ENCODE measurements at regions not wholly inside any gene's neighbourhood (a gene's known extent, or its start where the extent isn't known, plus 50 kb on each side); places are given as distances from the start of the nearest gene placed in this dataset.

DNA sequence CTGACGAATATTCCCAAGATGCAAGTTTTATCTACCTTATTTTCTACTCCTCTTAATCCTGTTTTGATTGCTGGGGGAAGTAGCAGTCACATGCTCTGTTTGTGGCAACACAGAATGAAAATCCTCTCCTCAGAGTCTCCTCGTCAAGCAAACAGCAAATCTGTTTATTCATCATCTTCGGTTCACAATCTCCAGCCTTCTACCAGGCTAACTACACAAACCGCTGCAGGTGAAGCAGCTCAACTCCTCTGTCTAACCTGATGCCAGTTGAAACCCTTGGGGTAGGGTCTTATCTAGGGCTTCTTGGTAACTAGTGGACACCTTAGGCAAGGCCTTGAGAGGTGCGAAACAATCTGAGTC, 91.0 kb downstream of the SIPA1L2 start:
- Histone ChIP-seq H3K9ac (ENCODE audit: low read depth, low read length) (no peak overlapping the region), H2BK5ac (ENCODE audit: low read depth, low read length, poor library complexity, severe bottlenecking) (no peak overlapping the region), H4K91ac (ENCODE audit: insufficient read depth, low read depth, low read length) (no peak overlapping the region), H3K27ac (ENCODE audit: insufficient read depth, low read length) (no peak overlapping the region), H3K14ac (replicated peaks; ENCODE audit: low read depth, low read length) (peak overlapping the region; percentile 74; the same call in 1 of the 2 replicates), H3K4me1 (ENCODE audit: control insufficient read depth, insufficient read depth, low read length) (peaks cover 7% of the 10 kb centered on the region), H3K27me3 (ENCODE audit: control insufficient read depth, insufficient read depth, low read length) (no peaks in the 10 kb centered on the region), H2BK20ac (ENCODE audit: low read depth, low read length) (peak overlapping the region; percentile 32; the same call in 1 of the 2 replicates), H3K9me3 (ENCODE audit: control insufficient read depth, insufficient read depth, low read length) (no peaks in the 10 kb centered on the region), H3K9me1 (ENCODE audit: insufficient read depth, low read length) (peaks cover 20% of the 10 kb centered on the region), H2BK120ac (ENCODE audit: low read depth, low read length) (peak overlapping the region; percentile 36), H4K8ac (ENCODE audit: low read depth in 2 of 2, low read length in 2 of 2) (0 out of 4 replicates have a peak overlapping the region, but pooled peaks of 1 of the 2 experiments have one; percentile 2), H4K5ac (ENCODE audit: low read depth, low read length) (no peak overlapping the region), H2BK15ac (ENCODE audit: low read depth, low read length) (peak overlapping the region; percentile 21; the same call in 1 of the 3 replicates), H3K23ac (ENCODE audit: low read depth, low read length) (0 out of 2 replicates have a peak overlapping the region, but pooled peaks have one; percentile 2), H2AK5ac (ENCODE audit: low read depth, low read length) (no peak overlapping the region; the same call in 1 of the 2 replicates), H3K56ac (ENCODE audit: extremely low read depth, insufficient read depth, low read length) (no peak overlapping the region; the same call in 1 of the 2 replicates), H3K4me2 (ENCODE audit: low read depth, low read length) (no peak overlapping the region), H3K79me1 (ENCODE audit: low read depth in 1 of 2, low read length in 2 of 2) (peaks cover 0 to 25% of the 10 kb centered on the region in 2 experiments; a peak in 3 of 4 replicates), H3K36me3 (ENCODE audit: control insufficient read depth, insufficient read depth, low read length) (no peaks in the 10 kb centered on the region), H2AK9ac (replicated peaks; ENCODE audit: low read depth, low read length, poor library complexity) (no peak overlapping the region), H3K18ac (ENCODE audit: low read depth, low read length) (peak overlapping the region; percentile 46; the same call in 1 of the 2 replicates), H3K4me3 (ENCODE audit: insufficient read depth, low read depth, low read length) (no peak overlapping the region), H2AFZ (replicated peaks; ENCODE audit: low read length, poor library complexity) (no peak overlapping the region), H4K20me1 (ENCODE audit: insufficient read depth, low read length) (no peaks in the 10 kb centered on the region; the same call in 1 of the 2 replicates), H3K4ac (ENCODE audit: low read depth, low read length) (peak overlapping the region; percentile 67)
- TF ChIP-seq POLR2A (IDR thresholded peaks at IDR 0.05; ENCODE audit: low read depth, low read length) (no peak), FOS (IDR thresholded peaks at IDR 0.05; ENCODE audit: low read depth, low read length) (no peak), SMC3 (IDR thresholded peaks at IDR 0.05; ENCODE audit: low read depth, low read length) (no peak), NFE2L2 (IDR thresholded peaks at IDR 0.05; ENCODE audit: low read depth, low read length) (no peak), BHLHE40 (IDR thresholded peaks at IDR 0.05; ENCODE audit: low read depth, low read length) (no peak), MAZ (IDR thresholded peaks at IDR 0.05; ENCODE audit: borderline replicate concordance, low read depth, low read length) (no peak), CHD1 (IDR thresholded peaks at IDR 0.05; ENCODE audit: low read depth, low read length) (no peak), RCOR1 (IDR thresholded peaks at IDR 0.05; ENCODE audit: insufficient replicate concordance, low read length) (no peak)
- TF ChIP-seq, protein P1, sequence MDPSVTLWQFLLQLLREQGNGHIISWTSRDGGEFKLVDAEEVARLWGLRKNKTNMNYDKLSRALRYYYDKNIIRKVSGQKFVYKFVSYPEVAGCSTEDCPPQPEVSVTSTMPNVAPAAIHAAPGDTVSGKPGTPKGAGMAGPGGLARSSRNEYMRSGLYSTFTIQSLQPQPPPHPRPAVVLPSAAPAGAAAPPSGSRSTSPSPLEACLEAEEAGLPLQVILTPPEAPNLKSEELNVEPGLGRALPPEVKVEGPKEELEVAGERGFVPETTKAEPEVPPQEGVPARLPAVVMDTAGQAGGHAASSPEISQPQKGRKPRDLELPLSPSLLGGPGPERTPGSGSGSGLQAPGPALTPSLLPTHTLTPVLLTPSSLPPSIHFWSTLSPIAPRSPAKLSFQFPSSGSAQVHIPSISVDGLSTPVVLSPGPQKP (IDR thresholded peaks at IDR 0.05; ENCODE audit: borderline replicate concordance, low read depth, low read length): no peak
- TF ChIP-seq, protein P2, sequence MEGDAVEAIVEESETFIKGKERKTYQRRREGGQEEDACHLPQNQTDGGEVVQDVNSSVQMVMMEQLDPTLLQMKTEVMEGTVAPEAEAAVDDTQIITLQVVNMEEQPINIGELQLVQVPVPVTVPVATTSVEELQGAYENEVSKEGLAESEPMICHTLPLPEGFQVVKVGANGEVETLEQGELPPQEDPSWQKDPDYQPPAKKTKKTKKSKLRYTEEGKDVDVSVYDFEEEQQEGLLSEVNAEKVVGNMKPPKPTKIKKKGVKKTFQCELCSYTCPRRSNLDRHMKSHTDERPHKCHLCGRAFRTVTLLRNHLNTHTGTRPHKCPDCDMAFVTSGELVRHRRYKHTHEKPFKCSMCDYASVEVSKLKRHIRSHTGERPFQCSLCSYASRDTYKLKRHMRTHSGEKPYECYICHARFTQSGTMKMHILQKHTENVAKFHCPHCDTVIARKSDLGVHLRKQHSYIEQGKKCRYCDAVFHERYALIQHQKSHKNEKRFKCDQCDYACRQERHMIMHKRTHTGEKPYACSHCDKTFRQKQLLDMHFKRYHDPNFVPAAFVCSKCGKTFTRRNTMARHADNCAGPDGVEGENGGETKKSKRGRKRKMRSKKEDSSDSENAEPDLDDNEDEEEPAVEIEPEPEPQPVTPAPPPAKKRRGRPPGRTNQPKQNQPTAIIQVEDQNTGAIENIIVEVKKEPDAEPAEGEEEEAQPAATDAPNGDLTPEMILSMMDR (conservative IDR thresholded peaks at IDR 0.05; ENCODE audit: low read depth, low read length): no peak
- TF ChIP-seq, protein P3, sequence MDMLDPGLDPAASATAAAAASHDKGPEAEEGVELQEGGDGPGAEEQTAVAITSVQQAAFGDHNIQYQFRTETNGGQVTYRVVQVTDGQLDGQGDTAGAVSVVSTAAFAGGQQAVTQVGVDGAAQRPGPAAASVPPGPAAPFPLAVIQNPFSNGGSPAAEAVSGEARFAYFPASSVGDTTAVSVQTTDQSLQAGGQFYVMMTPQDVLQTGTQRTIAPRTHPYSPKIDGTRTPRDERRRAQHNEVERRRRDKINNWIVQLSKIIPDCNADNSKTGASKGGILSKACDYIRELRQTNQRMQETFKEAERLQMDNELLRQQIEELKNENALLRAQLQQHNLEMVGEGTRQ (IDR thresholded peaks at IDR 0.05; ENCODE audit: low read depth, low read length): no peak
- ChIA-PET POLR2A (ENCODE audit: unreplicated experiment) (no interaction called here), CTCF (no interaction called here)
- dilution Hi-C loops (cut with HindIII; ENCODE audit: low sequenced_read_pairs, unreplicated experiment): no loop called here
- no CpG with 5 or more reads among the region's 5 CpGs for WGBS, 2 experiments (ENCODE audit: extremely low coverage in 2 of 2, insufficient read length in 1 of 2)
- intact Hi-C loops (cut with micrococcal nuclease): no loop called here
- BruUV-seq (replicated peaks): no TSS peak
- in situ Hi-C loops (cut with MboI; ENCODE audit: low sequenced_read_pairs): no loop called here
- no peak for DNase-seq
- no peak for ATAC-seq (ENCODE audit: low read depth)

All from IMR-90 (cell line).